K562 (cell line): ENCODE measurements at regions not wholly inside any gene's neighbourhood (a gene's known extent, or its start where the extent isn't known, plus 50 kb on each side); places are given as distances from the start of the nearest gene placed in this dataset.

Experiments
- ATAC-seq: fragments of 200-7000 bp; cut with Tn5 transposase; 3 replicates; pipeline ENCODE4 v1.9.1; 2020; ENCODE audit warnings: moderate library complexity
- BruUV-seq: library from RNA; stranded (reverse); fragments of 400-500 nt; replicated peaks from 2 replicates; lab custom pipeline; 2021; lab: Mats Ljungman, UMichigan
- CTCF ChIA-PET: fragments of 300-600 bp; formaldehyde crosslinking; extraction: SDS; loops from one replicate; lab custom pipeline; 2021; ENCODE audit warnings: low intra/inter-chr PET ratio; lab: Yijun Ruan, JAX
- POLR2A ChIA-PET: fragments of 300-600, 350-650 bp; sonication (Branson Sonifier 250); formaldehyde crosslinking; extraction: SDS; loops from one replicate; lab custom pipeline; 2021; ENCODE audit warnings: antibody characterized with exemption, inconsistent platforms; lab: Yijun Ruan, JAX
- DNase-seq, 4 experiments: peaks; one replicate each; pipeline versions ENCODE4 v3.0.0 to v3.0.0-alpha.2; 2011 to 2018; ENCODE audit warnings: low spot score in 3 of 4, mixed read lengths in 3 of 4; ENCODE audit errors: extremely low read depth in 1 of 4
- FAIRE-seq: peaks from 2 replicates; lab custom pipeline; 2011; peaks lifted over from hg19 to GRCh38; lab: Jason Lieb, UNC
- H2AFZ ChIP-seq: 2 replicates; pipeline ENCODE4 v1.6.0; 2011; ENCODE audit warnings: low read depth, low read length, control low read depth, inconsistent platforms
- H3K27ac ChIP-seq: fragments of 200-600 bp; 3 replicates; pipeline ENCODE4 v1.8.0; 2011; ENCODE audit warnings: low read depth, mild to moderate bottlenecking, control low read depth, inconsistent platforms, low read length, moderate library complexity, mixed read lengths; ENCODE audit errors: extremely low read depth
- H3K27me3 ChIP-seq, 2 experiments: fragments of 300-600 bp in 1 of 2; 2 replicates in 1 of 2; 3 replicates in 1 of 2; pipeline versions ENCODE4 v1.6.0 to v1.8.0; 2011; ENCODE audit warnings: inconsistent platforms in 2 of 2, low read length in 2 of 2, mild to moderate bottlenecking in 1 of 2, mixed read lengths in 1 of 2, moderate library complexity in 1 of 2; ENCODE audit not compliant: control insufficient read depth in 2 of 2, insufficient read depth in 2 of 2
- H3K36me3 ChIP-seq: fragments of 300-600 bp; 3 replicates; pipeline ENCODE4 v1.8.0; 2011; ENCODE audit warnings: mild to moderate bottlenecking, low read length, inconsistent platforms; ENCODE audit not compliant: control insufficient read depth, insufficient read depth
- H3K4me1 ChIP-seq, 2 experiments: fragments of 200-600 bp in 1 of 2; replicated peaks in 1 of 2; 2 replicates in 1 of 2; 3 replicates in 1 of 2; pipeline versions ENCODE4 v1.5.1 to v1.8.0; 2011; ENCODE audit warnings: inconsistent platforms in 2 of 2, low read length in 2 of 2, mild to moderate bottlenecking in 1 of 2, mixed read lengths in 1 of 2, moderate library complexity in 1 of 2; ENCODE audit not compliant: control insufficient read depth in 2 of 2, insufficient read depth in 2 of 2
- H3K4me2 ChIP-seq: 2 replicates; pipeline ENCODE4 v1.6.1; 2011; ENCODE audit warnings: low read length, control low read depth, inconsistent platforms, mixed read lengths; ENCODE audit not compliant: insufficient read depth
- H3K4me3 ChIP-seq: fragments of 200-600 bp; sonication (generic), shearing (Covaris generic); 2 replicates; pipeline ENCODE4 v1.5.1; 2016; ENCODE audit warnings: control low read depth, inconsistent platforms
- H3K79me2 ChIP-seq: fragments of 200-600 bp; 3 replicates; pipeline ENCODE4 v1.8.0; 2011; ENCODE audit warnings: low read length, inconsistent platforms; ENCODE audit not compliant: control insufficient read depth, insufficient read depth
- H3K9ac ChIP-seq, 2 experiments: 2 replicates each; pipeline versions ENCODE4 v1.6.0 to v1.6.1; 2011; ENCODE audit warnings: low read depth in 2 of 2, low read length in 2 of 2, control low read depth in 1 of 2, inconsistent platforms in 1 of 2, mild to moderate bottlenecking in 1 of 2, mixed read lengths in 1 of 2; ENCODE audit not compliant: insufficient read depth in 1 of 2
- H3K9me1 ChIP-seq: one replicate; pipeline ENCODE4 v1.6.0; 2011; ENCODE audit warnings: inconsistent platforms, mild to moderate bottlenecking, low read length, moderate library complexity; ENCODE audit not compliant: control insufficient read depth, insufficient read depth
- H3K9me3 ChIP-seq: replicated peaks from 2 replicates; pipeline ENCODE4 v1.5.1; 2011; ENCODE audit warnings: low read depth, low read length, inconsistent platforms; ENCODE audit not compliant: control insufficient read depth, insufficient read depth
- H4K20me1 ChIP-seq: replicated peaks from 2 replicates; pipeline ENCODE4 v1.6.1; 2011; ENCODE audit warnings: low read length, inconsistent platforms, mixed read lengths; ENCODE audit not compliant: control insufficient read depth, insufficient read depth
- ATF2 ChIP-seq: sonication (generic); formaldehyde crosslinking; IDR thresholded peaks from 2 replicates; pipeline ENCODE4 v1.8.1; 2022; ENCODE audit warnings: missing genetic modification reagents
- CBX8 ChIP-seq: fragments of 200-600 bp; sonication (generic); IDR thresholded peaks from 2 replicates; pipeline ENCODE4 v1.6.1; 2012; ENCODE audit warnings: borderline replicate concordance, mixed run types, low read depth, mild to moderate bottlenecking, moderate library complexity, mixed read lengths, low read length, control low read depth, inconsistent platforms; ENCODE audit not compliant: poor library complexity, severe bottlenecking; ENCODE audit errors: extremely low read depth
- HCFC1 ChIP-seq: IDR thresholded peaks from 2 replicates; pipeline ENCODE4 v1.6.1; 2012; ENCODE audit warnings: low read depth, low read length, improper control_type of control experiment
- HOXB6 ChIP-seq: fragments of 250-450 bp; sonication (Bioruptor Pico); IDR thresholded peaks from 2 replicates; pipeline ENCODE4 v1.5.1; 2022; ENCODE audit warnings: mild to moderate bottlenecking, borderline replicate concordance
- MAFF ChIP-seq: IDR thresholded peaks from 2 replicates; pipeline ENCODE4 v1.6.1; 2012; ENCODE audit warnings: low read length, improper control_type of control experiment
- NFIX ChIP-seq: fragments of 250-450 bp; sonication (Bioruptor Pico); IDR thresholded peaks from 2 replicates; pipeline ENCODE4 v1.4.0; 2020; ENCODE audit warnings: low read depth, mild to moderate bottlenecking, moderate library complexity
- SP1 ChIP-seq: sonication (generic); formaldehyde crosslinking; IDR thresholded peaks from 2 replicates; pipeline ENCODE4 v1.8.1; 2022; ENCODE audit warnings: mild to moderate bottlenecking, missing genetic modification reagents
- TAF15 ChIP-seq: fragments of 200-400 bp; formaldehyde crosslinking; IDR thresholded peaks from 2 replicates; pipeline ENCODE4 v1.6.1; 2017; ENCODE audit warnings: mild to moderate bottlenecking, low read depth, low read length, moderate library complexity
- WHSC1 ChIP-seq: IDR thresholded peaks from one replicate; pipeline ENCODE4 v1.6.1; 2012; ENCODE audit warnings: low read length, control low read depth, inconsistent platforms
- ZBTB43 ChIP-seq: sonication (generic); formaldehyde crosslinking; IDR thresholded peaks from 2 replicates; pipeline ENCODE4 v1.8.0; 2023; ENCODE audit warnings: mild to moderate bottlenecking, missing genetic modification reagents
- ZNF175 ChIP-seq: fragments of 200-800 bp; sonication (Bioruptor generic); IDR thresholded peaks from 2 replicates; pipeline ENCODE4 v1.6.1; 2016; ENCODE audit warnings: low read depth, mild to moderate bottlenecking, missing genetic modification characterization, missing compliant biosample characterization
- ZNF395 ChIP-seq: fragments of 200-800 bp; sonication (Bioruptor generic); IDR thresholded peaks from 2 replicates; pipeline ENCODE4 v1.6.1; 2017; ENCODE audit warnings: missing genetic modification characterization, missing compliant biosample characterization
- ZNF583 ChIP-seq: fragments of 250-450 bp; sonication (Bioruptor Pico); IDR thresholded peaks from 2 replicates; pipeline ENCODE4 v1.4.0; 2020
- WGBS: fragments of 100-300 bp; shearing (Covaris generic); methylation state at CpG from one replicate; pipeline ENCODE4 v1.1.6; 2016; ENCODE audit warnings: low coverage, mixed read lengths; ENCODE audit not compliant: insufficient coverage; ENCODE audit errors: missing lambda C conversion rate; 5-methylcytosine and 5-hydroxymethylcytosine counted together
- in situ Hi-C: fragments of 300-500 bp; cut with MboI; formaldehyde crosslinking; loops from 4 replicates; pipeline ENCODE4 v1.15.0; 2018; ENCODE audit warnings: inconsistent platforms, mixed read lengths
- intact Hi-C: fragments of 100-400 bp; cut with micrococcal nuclease; formaldehyde crosslinking; loops from 2 replicates; pipeline ENCODE4 v1.14.2; 2022

GRCh38 chr4:95701500-95702170 is 138.3 kb upstream of the PDHA2 start:
- ATAC-seq (no peak), DNase-seq (no peak), FAIRE-seq (no peak)
- no peaks in the 10 kb centered on the region for H3K79me2 ChIP-seq
- H4K20me1 ChIP-seq = no peaks in the 10 kb centered on the region
- CTCF ChIA-PET = no interaction called here
- in situ Hi-C loops = no loop called here
- H3K27me3 ChIP-seq = no peaks in the 10 kb centered on the region
- BruUV-seq = no TSS peak
- TF ChIP-seq ATF2 (CRISPR knock-in tag) (no peak), ZBTB43 (no peak), NFIX (CRISPR knock-in tag) (no peak), ZNF175 (no peak), SP1 (no peak), MAFF (no peak), TAF15 (no peak), ZNF583 (CRISPR knock-in tag) (no peak), HOXB6 (no peak), HCFC1 (no peak), ZNF395 (CRISPR knock-in tag) (no peak), WHSC1 (no peak), CBX8 (no peak)
- TF ChIP-seq, all 486 proteins: peak for 0
- POLR2A ChIA-PET = no interaction called here
- H3K9me1 ChIP-seq = no peaks in the 10 kb centered on the region
- H2AFZ ChIP-seq = no peak overlapping the region
- 0% methylated on average over 5 of the region's 5 CpGs for WGBS
- no peak overlapping the region for H3K9ac ChIP-seq
- H3K27ac ChIP-seq = no peak overlapping the region
- no peaks in the 10 kb centered on the region; the same call in 1 of the 2 replicates for H3K9me3 ChIP-seq
- intact Hi-C loops = no loop called here
- no peaks in the 10 kb centered on the region for H3K4me1 ChIP-seq
- no peaks in the 10 kb centered on the region for H3K36me3 ChIP-seq
- H3K4me3 ChIP-seq = no peak overlapping the region
- no peak overlapping the region for H3K4me2 ChIP-seq
